ENCODE measurements at regions not wholly inside any gene's neighbourhood (a gene's known extent, or its start where the extent isn't known, plus 50 kb on each side); places are given as distances from the start of the nearest gene placed in this dataset.

DNA sequence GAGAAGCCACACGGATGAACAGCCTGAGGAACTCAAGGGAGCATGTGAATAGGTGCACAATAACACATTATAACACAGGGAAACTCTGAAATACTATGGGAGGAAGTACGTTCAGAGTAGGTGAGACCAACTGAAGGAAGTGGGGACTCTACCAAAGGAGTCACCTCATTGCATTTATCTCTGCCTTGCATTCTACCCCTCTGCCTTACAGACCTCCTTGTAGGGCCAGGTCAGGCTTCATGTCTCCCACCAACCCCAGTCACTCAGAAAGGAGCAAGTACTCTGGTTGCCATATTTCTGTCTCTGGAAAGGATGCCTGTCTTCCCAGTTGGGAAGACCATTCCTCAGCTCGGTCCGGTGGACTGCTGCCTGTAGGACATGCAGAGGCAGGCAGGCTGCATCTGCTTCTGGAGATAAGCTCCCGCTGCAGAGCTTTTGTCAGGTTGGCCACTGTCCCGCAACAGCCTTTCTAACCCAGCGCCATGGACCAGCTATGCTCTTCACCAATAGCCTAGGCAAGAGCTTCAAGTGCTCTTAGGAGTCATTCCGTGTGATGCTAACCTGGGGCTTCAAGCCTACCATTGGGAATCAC is 51.6 kb upstream of the ASIP start:
- H3K27me3 Mint-ChIP-seq (ENCODE audit: insufficient read depth): no peaks in the 10 kb centered on the region
- Histone ChIP-seq H3K9ac (ENCODE audit: extremely low read depth, low read length, poor library complexity, severe bottlenecking) (no peak overlapping the region), H3K27ac (ENCODE audit: low read depth, low read length) (no peak overlapping the region), H3K4me3 (ENCODE audit: low read length) (no peak overlapping the region), H3K9me3 (ENCODE audit: control insufficient read depth, low read length) (no peaks in the 10 kb centered on the region), H3K36me3 (ENCODE audit: control insufficient read depth, insufficient read depth, low read length) (no peaks in the 10 kb centered on the region), H3K4me1 (ENCODE audit: control insufficient read depth, insufficient read depth, low read length) (peaks cover 22% of the 10 kb centered on the region), H3K27me3 (ENCODE audit: control insufficient read depth, insufficient read depth, low read length, poor library complexity, severe bottlenecking) (no peaks in the 10 kb centered on the region)
- no peaks in the 10 kb centered on the region for H3K36me3 Mint-ChIP-seq (ENCODE audit: low read depth)
- no peak overlapping the region for H3K4me3 Mint-ChIP-seq
- TF ChIP-seq CTCF (conservative IDR thresholded peaks at IDR 0.05): no peak
- H3K27ac Mint-ChIP-seq: no peak overlapping the region
- peak; percentile 48 for DNase-seq
- WGBS, 2 experiments (ENCODE audit: insufficient coverage in 1 of 2, insufficient read length in 1 of 2): 92 to 93% methylated on average over 6 to 8 of the region's 8 CpGs
- no peaks in the 10 kb centered on the region for H3K9me3 Mint-ChIP-seq
- peaks cover 51% of the 10 kb centered on the region for H3K4me1 Mint-ChIP-seq

GRCh38 chr20:34190262-34190661 is 51.0 kb upstream of the ASIP start:
- H3K9me3 Mint-ChIP-seq: no peaks in the 10 kb centered on the region
- Histone ChIP-seq H3K4me1 (ENCODE audit: control insufficient read depth, insufficient read depth, low read length) (peaks cover 22% of the 10 kb centered on the region), H3K9ac (ENCODE audit: extremely low read depth, low read length, poor library complexity, severe bottlenecking) (no peak overlapping the region), H3K27me3 (ENCODE audit: control insufficient read depth, insufficient read depth, low read length, poor library complexity, severe bottlenecking) (no peaks in the 10 kb centered on the region), H3K9me3 (ENCODE audit: control insufficient read depth, low read length) (no peaks in the 10 kb centered on the region), H3K36me3 (ENCODE audit: control insufficient read depth, insufficient read depth, low read length) (no peaks in the 10 kb centered on the region), H3K27ac (ENCODE audit: low read depth, low read length) (no peak overlapping the region), H3K4me3 (ENCODE audit: low read length) (no peak overlapping the region)
- WGBS, 2 experiments (ENCODE audit: insufficient coverage in 1 of 2, insufficient read length in 1 of 2): 68 to 100% methylated on average over 2 to 3 of the region's 3 CpGs
- no peaks in the 10 kb centered on the region for H3K36me3 Mint-ChIP-seq (ENCODE audit: low read depth)
- no peak overlapping the region for H3K27ac Mint-ChIP-seq
- TF ChIP-seq CTCF (conservative IDR thresholded peaks at IDR 0.05): no peak
- no peaks in the 10 kb centered on the region for H3K27me3 Mint-ChIP-seq (ENCODE audit: insufficient read depth)
- H3K4me3 Mint-ChIP-seq: no peak overlapping the region
- no peak for DNase-seq
- peaks cover 57% of the 10 kb centered on the region for H3K4me1 Mint-ChIP-seq

- no peak overlapping the region for H3K27ac Mint-ChIP-seq
- no peak overlapping the region for H3K4me3 Mint-ChIP-seq
- no peaks in the 10 kb centered on the region for H3K27me3 Mint-ChIP-seq (ENCODE audit: insufficient read depth)
- H3K9me3 Mint-ChIP-seq: no peaks in the 10 kb centered on the region
- H3K27me3 ChIP-seq (ENCODE audit: control insufficient read depth, insufficient read depth, low read length, poor library complexity, severe bottlenecking): no peaks in the 10 kb centered on the region
- H3K4me3 ChIP-seq (ENCODE audit: low read length): no peak overlapping the region
- no peak overlapping the region for H3K9ac ChIP-seq (ENCODE audit: extremely low read depth, low read length, poor library complexity, severe bottlenecking)
- peaks cover 22% of the 10 kb centered on the region for H3K4me1 ChIP-seq (ENCODE audit: control insufficient read depth, insufficient read depth, low read length)
- no peaks in the 10 kb centered on the region for H3K36me3 ChIP-seq (ENCODE audit: control insufficient read depth, insufficient read depth, low read length)
- no peaks in the 10 kb centered on the region for H3K36me3 Mint-ChIP-seq (ENCODE audit: low read depth)
- peak; percentile 92 for DNase-seq
- peaks cover 56% of the 10 kb centered on the region for H3K4me1 Mint-ChIP-seq
- H3K9me3 ChIP-seq (ENCODE audit: control insufficient read depth, low read length): no peaks in the 10 kb centered on the region
- peak; percentile 99 for TF ChIP-seq CTCF (conservative IDR thresholded peaks at IDR 0.05)
- no peak overlapping the region for H3K27ac ChIP-seq (ENCODE audit: low read depth, low read length)
- WGBS, 2 experiments (ENCODE audit: insufficient coverage in 1 of 2, insufficient read length in 1 of 2): 22% methylated on average over 3 of the region's 3 CpGs; no CpG with 5 or more reads in 1 of the 2 experiments
These were observed 50.5 kb upstream of the ASIP start for GRCh38 chr20:34190679-34191090.
